Cardiac muscle cell (in vitro differentiated cells and primary cell): ENCODE measurements at regions not wholly inside any gene's neighbourhood (a gene's known extent, or its start where the extent isn't known, plus 50 kb on each side); places are given as distances from the start of the nearest gene placed in this dataset.

ENCODE experiments used
- DNase-seq, 2 donors: peaks; one replicate each; pipeline versions ENCODE4 v3.0.0 to v3.0.0-alpha.2; 2010 to 2017; ENCODE audit warnings: low read depth in 1 of 2, low spot score in 1 of 2
- H3K27ac ChIP-seq: fragments of 200-600 bp; sonication (generic); 2 replicates; pipeline ENCODE4 v1.5.1; 2016
- H3K27me3 ChIP-seq: fragments of 200-600 bp; sonication (generic); 2 replicates; pipeline ENCODE4 v1.6.0; 2016; ENCODE audit warnings: control low read depth
- H3K36me3 ChIP-seq: fragments of 200-600 bp; sonication (generic); 2 replicates; pipeline ENCODE4 v1.5.1; 2016; ENCODE audit warnings: control low read depth
- H3K4me1 ChIP-seq: fragments of 200-600 bp; sonication (generic); 2 replicates; pipeline ENCODE4 v1.8.1; 2017; ENCODE audit warnings: low read depth, mild to moderate bottlenecking, mixed run types
- H3K4me3 ChIP-seq: fragments of 200-600 bp; sonication (generic); 2 replicates; pipeline ENCODE4 v1.5.1; 2016; ENCODE audit warnings: mild to moderate bottlenecking
- H3K9me3 ChIP-seq: fragments of 200-600 bp; sonication (generic); 2 replicates; pipeline ENCODE4 v1.5.1; 2017; ENCODE audit warnings: low read depth, mild to moderate bottlenecking, control low read depth
- TF ChIP-seq, protein P1 (sequence below): IDR thresholded peaks from 2 replicates; pipeline ENCODE4 v1.5.1; 2012; ENCODE audit warnings: low read depth, mild to moderate bottlenecking, low read length

GRCh38 chr1:55885619-55886018 is 670.5 kb upstream of the USP24 start:
- DNase-seq: no peak
- no peaks in the 10 kb centered on the region for H3K36me3 ChIP-seq
- H3K4me3 ChIP-seq: no peak overlapping the region
- peaks cover 9% of the 10 kb centered on the region for H3K4me1 ChIP-seq
- TF ChIP-seq, protein P1, sequence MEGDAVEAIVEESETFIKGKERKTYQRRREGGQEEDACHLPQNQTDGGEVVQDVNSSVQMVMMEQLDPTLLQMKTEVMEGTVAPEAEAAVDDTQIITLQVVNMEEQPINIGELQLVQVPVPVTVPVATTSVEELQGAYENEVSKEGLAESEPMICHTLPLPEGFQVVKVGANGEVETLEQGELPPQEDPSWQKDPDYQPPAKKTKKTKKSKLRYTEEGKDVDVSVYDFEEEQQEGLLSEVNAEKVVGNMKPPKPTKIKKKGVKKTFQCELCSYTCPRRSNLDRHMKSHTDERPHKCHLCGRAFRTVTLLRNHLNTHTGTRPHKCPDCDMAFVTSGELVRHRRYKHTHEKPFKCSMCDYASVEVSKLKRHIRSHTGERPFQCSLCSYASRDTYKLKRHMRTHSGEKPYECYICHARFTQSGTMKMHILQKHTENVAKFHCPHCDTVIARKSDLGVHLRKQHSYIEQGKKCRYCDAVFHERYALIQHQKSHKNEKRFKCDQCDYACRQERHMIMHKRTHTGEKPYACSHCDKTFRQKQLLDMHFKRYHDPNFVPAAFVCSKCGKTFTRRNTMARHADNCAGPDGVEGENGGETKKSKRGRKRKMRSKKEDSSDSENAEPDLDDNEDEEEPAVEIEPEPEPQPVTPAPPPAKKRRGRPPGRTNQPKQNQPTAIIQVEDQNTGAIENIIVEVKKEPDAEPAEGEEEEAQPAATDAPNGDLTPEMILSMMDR: no peak
- no peaks in the 10 kb centered on the region for H3K27me3 ChIP-seq
- H3K27ac ChIP-seq: no peak overlapping the region
- no peaks in the 10 kb centered on the region for H3K9me3 ChIP-seq

- Histone ChIP-seq H3K4me3 (no peak overlapping the region), H3K27ac (no peak overlapping the region), H3K36me3 (no peaks in the 10 kb centered on the region), H3K27me3 (no peaks in the 10 kb centered on the region), H3K4me1 (peaks cover 17% of the 10 kb centered on the region), H3K9me3 (no peaks in the 10 kb centered on the region)
- no peak for DNase-seq
- TF ChIP-seq, protein P1: no peak
These were observed 667.8 kb upstream of the USP24 start for GRCh38 chr1:55882931-55883330.

DNA sequence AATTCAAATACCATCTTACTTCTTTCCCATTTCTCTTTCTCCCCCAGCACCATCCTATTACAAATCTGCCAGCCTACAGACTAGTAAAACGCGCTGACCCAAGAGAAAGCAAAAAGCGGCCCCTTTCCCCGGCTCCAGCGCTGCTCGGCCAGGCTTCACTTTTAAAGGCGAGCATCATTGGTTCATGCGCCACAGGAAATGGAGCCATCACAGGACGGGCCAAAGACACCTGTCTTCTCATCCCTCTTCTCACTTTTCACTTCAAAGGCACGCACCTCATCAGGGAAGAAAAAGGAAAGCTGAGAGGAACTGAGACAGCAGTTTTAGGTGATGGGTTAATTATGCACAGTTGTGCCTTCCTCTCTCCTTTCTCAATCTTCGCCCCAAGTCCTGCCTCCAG is 664.2 kb upstream of the USP24 start:
- peaks cover 20% of the 10 kb centered on the region for H3K4me1 ChIP-seq
- no peaks in the 10 kb centered on the region for H3K9me3 ChIP-seq
- TF ChIP-seq, protein P1: no peak
- H3K4me3 ChIP-seq: no peak overlapping the region
- no peaks in the 10 kb centered on the region for H3K36me3 ChIP-seq
- H3K27ac ChIP-seq: no peak overlapping the region
- no peaks in the 10 kb centered on the region for H3K27me3 ChIP-seq
- DNase-seq: no peak

GRCh38 chr1:55877437-55878232 is 662.5 kb upstream of the USP24 start:
- no peak overlapping the region for H3K4me3 ChIP-seq
- H3K9me3 ChIP-seq: no peaks in the 10 kb centered on the region
- no peaks in the 10 kb centered on the region for H3K36me3 ChIP-seq
- peaks cover 20% of the 10 kb centered on the region for H3K4me1 ChIP-seq
- no peaks in the 10 kb centered on the region for H3K27me3 ChIP-seq
- peak overlapping the region; percentile 12 for H3K27ac ChIP-seq
- TF ChIP-seq, protein P1: no peak
- DNase-seq: peak; percentile 11 to 24

DNA sequence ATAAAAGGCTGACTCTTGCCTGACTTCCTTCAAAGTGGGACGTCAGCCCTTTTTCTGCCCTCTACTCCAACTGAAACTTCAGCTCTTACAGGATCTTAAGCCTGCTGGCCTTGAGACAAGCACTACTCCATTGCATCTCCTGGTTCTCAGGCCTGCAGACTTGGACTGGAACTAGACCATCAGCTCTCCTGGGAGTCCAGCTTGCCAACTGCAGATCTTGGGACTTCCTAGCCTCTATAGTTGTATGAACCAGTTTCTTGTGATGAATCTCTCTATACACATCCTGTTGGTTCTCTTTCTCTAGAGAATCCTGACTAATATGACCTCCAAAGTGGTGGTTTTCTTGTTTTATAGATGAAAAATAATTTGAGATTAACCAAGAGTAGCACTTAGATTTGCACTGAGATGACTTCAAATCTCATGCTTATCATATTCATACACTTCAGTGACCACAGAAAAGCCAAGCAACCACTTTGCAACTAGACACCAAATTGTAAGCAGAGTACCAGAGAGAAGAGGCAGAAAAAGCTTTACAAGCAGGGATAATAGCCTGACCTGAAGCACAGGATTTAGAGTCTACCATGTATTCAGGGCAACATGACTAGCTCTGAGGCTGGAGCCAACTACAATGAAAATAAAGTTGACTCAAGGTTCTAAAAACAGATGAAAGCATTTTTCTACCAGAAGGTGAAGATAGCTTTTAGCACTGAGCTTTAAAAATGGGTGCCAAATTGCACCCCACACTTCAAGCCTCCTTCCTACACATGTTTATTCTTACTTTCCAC is 661.3 kb upstream of the USP24 start:
- TF ChIP-seq, protein P1: no peak
- DNase-seq: no peak
- no peak overlapping the region for H3K4me3 ChIP-seq
- peaks cover 20% of the 10 kb centered on the region for H3K4me1 ChIP-seq
- H3K27ac ChIP-seq: no peak overlapping the region
- H3K27me3 ChIP-seq: no peaks in the 10 kb centered on the region
- H3K36me3 ChIP-seq: no peaks in the 10 kb centered on the region
- H3K9me3 ChIP-seq: no peaks in the 10 kb centered on the region
